GM21423 (cell line): ENCODE measurements at regions not wholly inside any gene's neighbourhood (a gene's known extent, or its start where the extent isn't known, plus 50 kb on each side); places are given as distances from the start of the nearest gene placed in this dataset.
"Not testable (repeated sequence)": the region's sequence is repeated elsewhere in the genome, so short reads cannot be mapped to it uniquely, and the experiment has no call there.

Experiments used
- ATAC-seq: cut with Tn5 transposase; IDR thresholded peaks from one replicate; pipeline ENCODE4 v1.9.1; 2021; ENCODE audit warnings: mild to moderate bottlenecking, moderate library complexity; ENCODE audit not compliant: unreplicated experiment

DNA sequence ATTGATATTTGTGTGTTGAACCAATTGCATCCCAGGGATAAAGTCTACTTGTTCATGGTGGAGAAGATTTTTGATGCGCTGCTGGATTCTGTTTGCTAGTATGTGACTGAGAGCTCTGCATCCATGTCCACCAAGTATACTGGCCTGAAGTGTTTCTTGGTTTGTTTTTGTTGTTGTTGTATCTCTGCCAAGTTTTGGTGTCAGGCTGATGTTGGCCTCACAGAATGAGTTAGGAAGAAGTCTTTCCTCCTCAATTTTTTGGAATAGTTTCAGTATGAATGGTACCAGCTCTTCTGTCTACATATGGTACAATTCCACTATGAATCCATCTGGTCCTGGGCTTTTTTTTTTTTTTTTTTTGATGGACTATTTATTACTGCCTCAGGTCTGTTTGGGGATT lies 50.9 kb upstream of the OSTN start:
- ATAC-seq: no peak

DNA sequence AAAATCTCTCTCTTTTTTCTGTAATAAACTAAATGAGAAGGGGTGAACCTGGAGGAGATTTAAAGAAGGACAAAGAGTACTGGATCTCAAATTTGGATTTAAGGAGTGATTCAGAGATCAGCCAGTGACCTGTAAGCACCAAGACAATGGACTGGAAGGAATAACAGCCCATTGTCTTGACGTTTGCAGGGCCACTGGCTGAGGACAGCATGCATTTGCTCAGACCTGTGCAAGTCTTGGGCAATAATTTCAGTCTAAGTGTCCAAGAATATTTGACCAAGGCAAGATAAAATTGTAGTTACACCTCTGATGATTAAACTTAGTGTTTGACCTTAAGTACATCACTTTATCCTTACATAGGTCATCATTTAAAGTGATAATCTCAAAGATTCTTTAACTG lies 55.8 kb upstream of the OSTN start:
- no peak for ATAC-seq

DNA sequence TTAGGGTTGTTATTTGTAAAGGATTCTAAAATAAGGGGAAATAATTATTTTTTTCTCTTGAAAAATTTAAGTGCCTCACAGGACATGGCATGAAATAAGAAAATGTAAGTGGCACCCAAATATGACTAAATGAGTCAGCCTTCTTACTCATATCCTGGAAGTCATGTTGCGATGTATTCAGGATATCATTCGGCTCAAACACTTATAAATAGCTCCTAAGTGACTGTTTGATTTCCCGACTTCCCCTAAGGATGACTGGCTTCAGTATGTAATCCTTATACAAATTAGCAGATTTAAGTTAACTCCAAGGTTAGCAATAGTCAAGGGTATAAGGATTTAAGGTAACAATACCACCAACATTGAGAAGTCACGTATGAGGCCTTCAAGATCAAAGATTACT lies 57.3 kb upstream of the OSTN start:
- ATAC-seq: no peak

DNA sequence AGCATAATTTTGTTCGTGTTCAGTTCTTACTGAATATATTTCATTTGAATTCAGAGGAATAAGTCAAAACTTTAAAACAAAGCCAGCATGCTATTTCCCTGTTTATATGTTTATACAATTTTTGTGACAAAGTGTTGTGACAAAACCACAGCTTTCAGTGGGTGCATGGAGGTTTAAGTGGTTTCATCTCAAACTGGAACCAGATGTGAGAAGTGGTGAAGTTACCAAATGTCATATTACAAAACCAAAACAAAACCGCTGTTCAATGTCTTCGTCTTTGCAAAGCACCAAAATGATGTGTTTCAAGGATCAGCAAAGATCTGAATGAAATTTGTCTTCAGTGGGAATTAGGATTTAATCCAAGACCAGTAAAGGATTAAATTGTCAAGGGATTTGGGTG lies 59.3 kb upstream of the OSTN start:
- ATAC-seq: peak; percentile 57

DNA sequence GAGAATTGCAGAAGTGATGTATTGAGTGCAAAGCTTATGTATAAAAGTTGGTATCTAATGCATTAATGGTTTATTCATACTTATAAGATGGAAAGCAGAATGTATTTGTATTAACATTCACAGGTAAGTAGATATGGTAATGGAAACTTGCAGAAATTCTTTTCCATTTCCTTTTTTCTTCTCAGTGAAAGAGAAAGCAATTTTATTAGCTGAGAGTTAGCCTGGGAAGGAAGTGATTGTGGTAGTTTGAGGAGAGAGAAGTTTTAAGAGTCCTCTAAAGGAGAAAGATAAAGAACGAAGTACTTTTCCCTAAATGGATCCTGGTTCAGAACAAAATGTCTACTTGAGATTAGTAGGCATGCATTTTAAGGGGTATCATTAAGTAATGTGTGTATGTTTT lies 60.1 kb upstream of the OSTN start:
- ATAC-seq: peak; percentile 39

DNA sequence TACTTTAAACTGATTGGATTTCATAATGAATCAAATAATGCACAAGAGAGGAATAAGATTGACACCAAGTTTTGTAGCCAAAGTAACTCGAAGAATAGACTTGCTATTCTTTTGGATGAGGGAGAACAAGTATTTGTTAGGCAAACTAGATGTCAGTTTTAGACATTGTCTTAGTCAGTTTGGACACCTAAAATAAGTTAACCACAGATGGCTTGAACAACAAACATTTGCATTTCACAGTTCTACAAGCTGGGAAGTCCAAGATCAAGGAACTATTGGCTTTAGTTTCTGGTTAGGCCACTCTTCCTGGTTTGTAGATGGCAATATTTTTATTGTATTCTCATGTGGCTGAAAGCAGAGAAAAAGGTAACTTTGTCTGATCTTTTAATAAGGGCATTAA lies 61.3 kb upstream of the OSTN start:
- no peak for ATAC-seq

DNA sequence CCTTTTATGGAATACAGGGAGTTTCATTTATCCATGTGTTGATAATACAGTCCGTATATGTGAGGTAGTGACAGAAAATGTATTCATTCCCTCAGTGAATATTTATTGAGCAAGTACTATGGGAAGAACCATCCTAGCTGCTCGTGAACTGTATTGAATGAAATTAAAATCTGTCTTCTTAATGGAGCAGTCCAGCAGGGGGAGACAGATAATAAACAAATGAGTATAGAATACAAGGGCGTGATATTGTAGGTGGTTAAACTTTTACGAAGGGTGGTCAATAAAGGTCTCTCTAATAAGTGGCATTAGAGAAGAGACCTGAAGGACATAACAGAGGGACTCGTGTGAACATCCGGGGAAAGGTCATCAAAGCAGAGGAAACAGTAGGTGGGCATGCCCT lies 62.7 kb upstream of the OSTN start:
- ATAC-seq: no peak

DNA sequence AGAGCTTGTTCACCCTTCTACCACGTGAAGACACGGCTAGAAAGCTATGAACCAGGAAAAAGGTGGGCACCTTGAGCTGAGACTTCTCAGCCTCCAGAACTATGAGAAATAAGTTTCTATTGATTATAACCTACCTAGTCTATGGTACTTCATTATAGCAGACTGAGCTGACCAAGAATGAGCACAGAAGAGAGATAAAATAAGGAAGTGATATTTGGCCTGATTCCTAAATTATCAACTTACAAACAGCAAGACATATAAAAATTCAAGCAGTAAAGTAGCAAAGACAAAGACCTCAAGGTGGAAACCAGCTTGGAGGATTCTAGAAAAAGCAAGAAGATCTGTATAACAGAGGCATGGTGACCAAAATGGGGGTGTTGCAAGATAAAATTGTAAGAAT lies 63.9 kb upstream of the OSTN start:
- no peak for ATAC-seq

DNA sequence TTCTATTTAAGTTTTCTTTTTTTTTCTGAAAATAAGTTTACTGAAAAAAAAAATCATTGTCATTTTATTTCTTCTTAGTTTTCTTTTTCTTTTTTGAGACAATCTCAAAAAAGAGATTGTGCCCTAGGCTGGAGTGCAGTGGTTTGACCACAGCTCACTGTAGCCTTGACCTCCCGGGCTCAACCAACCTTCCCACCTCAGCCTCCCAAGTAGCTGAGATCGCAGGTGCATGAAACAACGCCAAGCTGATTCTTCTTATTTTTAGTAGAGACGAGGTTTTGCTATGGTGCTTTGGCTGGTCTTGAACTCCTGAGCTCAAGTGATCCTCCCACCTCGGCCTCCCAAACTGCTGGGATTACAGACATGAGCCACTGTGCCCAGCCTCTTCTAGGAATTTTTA lies 65.7 kb upstream of the OSTN start:
- no peak for ATAC-seq

DNA sequence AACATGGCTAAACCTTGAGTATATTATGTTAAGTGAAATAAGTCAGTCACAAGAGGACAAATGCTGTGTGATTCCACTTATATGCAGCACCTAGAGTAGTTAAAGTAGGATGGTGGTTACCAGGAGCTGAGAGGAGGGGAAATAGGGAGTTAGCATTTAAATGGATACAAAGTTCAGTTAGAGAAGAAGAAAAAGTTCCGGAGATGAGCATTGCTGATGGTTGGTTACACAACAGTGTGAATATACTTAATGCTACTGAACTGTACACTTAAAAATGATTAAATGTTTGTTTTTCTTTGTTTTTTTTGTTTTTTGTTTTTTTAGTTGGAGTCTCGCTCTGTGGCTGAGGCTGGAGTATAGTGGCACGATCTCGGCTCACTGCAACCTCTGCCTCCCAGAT lies 67.7 kb upstream of the OSTN start:
- ATAC-seq: no peak

DNA sequence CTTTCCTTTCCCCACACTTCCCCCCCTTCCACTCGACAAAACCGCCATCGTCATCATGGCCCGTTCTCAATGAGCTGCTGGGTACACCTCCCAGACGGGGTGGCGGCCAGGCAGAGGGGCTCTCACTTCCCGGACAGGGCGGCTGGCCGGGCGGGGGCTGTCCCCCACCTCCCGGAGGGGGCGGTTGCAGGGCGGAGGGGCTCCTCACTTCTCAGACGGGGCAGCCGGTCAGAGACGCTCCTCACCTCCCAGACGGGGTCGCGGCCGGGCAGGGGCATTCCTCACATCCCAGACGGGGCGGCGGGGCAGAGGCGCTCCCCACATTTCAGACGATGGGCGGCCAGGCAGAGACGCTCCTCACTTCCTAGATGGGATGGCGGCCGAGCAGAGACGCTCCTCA lies 74.2 kb upstream of the OSTN start:
- not testable (repeated sequence) for ATAC-seq

DNA sequence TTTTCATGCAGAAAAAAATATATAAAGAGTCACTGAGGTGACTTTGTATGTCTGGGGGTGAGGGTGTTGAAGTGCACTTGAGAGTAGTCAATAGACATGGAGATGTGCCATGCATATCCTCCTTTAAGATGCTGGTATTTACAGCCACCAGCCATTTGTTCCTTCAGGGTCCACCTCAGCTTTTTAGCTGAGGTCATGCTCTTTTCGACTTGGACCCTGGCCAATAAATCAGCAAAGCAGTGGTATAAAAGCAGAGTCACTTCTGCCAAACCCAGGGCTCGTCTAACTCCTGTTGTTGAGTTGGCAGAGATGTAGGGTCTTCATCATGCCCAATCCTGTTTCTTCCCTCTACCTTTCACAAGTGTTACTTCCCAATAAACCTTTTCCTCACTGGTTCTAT lies 75.1 kb upstream of the OSTN start:
- ATAC-seq: no peak

DNA sequence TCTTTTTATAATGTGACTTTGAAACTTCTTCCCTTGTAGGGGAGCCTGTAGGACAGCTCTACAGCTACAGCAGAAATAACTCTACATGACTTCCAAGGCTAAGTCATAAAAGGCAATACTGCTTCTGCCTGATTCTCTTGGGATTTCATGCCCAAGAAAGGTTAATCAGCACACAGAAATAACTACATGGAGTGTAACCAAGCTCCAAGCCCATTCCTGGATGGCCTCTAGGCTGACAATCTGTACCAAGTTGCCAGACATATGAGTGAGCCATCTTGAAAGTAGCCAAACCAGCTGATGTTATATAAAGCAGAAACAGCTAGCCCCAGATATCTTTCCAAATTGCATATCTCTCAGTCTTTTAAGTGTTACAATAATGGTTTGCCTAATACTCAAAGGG lies 75.8 kb upstream of the OSTN start:
- ATAC-seq: no peak

DNA sequence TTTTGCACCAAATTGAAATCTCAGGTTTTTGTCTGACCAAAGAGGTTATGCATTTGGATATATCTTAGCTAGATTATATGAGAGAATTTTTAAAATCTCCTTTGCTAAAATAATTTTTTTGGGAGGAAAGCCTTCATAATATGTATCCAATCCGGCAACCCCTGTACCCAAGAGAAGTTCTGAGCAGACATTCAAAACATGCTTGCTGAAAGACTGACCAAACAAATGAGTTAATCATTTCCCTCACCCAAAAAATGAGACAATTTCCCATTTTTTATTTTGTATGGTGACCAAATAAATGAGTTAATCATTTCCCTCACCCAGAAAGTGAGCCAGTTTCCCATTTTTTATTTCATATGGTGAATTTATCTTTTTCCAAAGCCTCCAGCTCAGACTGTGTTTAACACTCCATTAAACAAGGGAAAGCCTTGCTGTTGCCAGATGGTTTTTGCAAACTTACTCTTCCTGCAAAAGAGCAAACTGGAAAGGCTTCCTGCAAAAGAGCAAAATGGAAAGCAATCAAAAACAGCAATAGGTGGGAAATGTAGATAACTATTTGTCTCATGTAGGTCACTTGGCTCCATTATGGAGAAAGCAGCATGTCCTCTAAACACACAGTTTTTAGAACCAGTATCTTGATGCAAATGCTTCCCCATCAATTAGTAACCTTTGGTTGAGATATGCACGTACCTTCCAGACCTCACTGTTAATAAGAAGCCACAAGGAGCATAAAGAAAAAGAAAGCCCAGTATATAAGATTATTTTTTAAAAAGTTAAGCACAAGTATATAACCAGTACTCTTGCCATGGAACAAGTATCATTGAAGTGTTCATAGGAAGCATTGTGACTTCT lies 78.4 kb upstream of the OSTN start:
- ATAC-seq: peak; percentile 77

DNA sequence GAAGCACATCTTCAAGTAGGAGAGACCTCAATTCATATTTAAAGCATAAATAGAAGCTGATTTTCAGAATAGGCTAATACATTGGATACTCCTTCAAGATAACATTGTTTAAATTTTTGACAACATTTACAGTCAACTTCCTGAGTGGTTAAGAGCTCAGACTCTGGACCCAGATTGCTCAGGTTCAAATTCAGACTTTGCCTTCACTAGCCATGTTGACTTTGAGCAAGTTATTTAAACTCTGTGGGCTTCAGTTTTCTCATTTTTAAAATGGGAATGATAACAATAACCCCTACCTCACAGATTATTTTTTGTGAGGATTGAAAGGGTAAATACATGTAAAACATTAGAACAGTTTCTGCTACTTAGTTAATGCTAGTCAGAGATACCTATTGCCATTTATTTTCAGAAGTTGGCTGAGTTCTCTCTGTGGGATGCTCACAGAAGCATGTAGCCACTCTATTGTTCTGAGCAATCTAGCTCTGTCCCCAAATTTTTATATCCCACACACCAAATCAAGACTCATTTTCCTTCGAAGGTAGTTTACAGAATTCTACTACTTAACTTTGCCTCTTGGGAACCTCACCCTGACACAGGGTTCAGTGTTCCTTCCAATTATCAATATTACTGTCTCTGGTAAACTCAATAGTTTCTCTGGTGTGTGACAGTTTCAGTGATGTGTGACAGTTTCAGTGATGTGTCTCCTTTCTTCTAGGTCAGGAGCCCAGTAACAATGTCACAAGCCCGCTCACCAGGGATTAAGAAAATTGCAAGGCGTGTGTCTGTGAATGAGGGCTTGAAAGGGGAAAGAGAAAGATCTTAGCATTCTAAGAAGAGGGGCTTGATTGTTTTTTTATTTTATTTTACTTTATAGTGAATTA lies 79.4 kb upstream of the OSTN start:
- peak; percentile 75 for ATAC-seq

DNA sequence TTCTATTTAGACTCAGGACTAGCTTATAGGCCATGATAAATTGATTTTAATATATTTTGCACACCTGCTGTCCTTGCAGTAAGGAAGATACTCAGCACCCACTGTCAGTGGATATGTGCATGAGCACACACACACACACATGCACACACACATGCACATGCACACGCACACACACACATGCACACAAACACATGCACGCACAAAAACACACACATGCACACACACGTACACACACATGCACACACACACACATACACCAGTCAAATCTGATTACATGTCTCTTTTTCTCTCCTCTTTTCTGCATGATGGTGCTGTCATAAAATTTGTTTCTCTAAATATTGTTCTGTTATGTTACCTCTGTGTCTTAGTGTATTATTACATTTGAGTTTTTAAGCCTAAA lies 87.3 kb upstream of the OSTN start:
- no peak for ATAC-seq

DNA sequence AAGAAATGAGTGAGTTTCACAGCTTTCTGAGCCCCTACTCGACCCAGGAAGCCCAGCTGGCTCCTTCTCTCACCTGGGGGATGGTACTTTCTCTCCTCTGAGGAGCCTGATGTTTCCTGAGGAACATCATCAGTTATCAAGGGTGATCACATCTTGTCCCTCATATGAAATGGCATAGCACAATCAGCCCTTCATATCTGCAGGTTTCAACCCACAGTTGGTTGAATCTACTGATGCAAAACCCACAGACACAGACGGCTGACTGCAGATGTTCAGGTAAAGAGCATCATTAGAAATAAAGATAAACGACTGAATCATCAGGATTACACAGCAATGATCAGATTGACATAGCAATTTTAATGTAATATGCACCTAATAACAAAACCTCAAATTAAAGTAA lies 93.6 kb upstream of the OSTN start:
- ATAC-seq: peak; percentile 94

DNA sequence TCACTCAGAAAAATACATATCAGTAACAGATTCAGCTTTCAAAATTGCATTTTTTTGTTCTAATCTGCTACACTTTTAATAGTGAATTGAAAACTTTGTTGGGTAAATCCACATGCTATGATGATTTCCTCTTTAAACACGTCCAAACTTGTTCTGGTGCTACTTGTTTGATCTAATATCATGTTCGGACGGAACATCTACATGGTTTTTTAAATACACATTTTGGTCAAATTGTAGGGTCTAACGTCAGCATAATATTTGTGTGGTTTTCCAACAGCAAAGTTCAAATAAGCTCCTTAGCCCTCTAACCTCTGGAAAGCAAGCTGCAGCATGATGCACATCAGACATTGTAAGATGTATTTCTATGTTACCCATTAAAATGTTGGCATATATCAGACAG lies 98.5 kb upstream of the OSTN start:
- no peak for ATAC-seq

DNA sequence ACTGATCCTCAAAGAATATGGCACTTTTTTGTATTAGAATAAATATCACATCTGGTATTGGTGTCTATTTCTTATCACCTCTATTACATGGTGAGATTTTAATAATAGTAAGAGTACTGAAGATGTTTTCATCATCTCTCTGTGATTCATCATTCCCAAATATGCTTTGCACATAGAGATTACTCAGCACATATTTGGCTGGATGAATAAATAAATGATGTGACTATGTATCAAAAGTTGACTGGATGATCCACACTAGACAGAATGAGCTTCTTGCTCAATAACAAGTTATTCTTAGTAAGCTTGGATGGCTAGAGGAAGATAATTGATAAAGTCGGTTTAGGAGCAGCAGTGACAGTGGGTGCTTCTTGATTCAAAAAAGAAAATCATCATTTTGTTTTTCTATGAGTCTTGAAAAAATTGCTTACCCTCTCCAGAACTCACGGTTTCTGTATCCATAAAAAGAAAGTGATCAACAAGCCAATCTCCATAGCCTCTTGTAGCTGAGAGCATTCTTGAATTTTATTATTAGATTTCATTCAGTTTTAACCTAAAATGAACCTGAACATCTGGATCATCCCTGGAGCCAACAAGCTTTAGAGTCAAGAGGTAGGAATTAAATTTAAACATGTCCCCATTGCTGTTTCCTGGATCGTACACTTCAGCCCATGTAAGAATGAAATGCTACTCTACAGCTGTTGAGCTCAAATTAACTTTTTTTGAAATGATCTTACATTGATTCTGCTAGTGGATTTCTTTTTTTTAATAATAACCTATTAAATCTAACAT lies 104.8 kb upstream of the OSTN start:
- no peak for ATAC-seq

DNA sequence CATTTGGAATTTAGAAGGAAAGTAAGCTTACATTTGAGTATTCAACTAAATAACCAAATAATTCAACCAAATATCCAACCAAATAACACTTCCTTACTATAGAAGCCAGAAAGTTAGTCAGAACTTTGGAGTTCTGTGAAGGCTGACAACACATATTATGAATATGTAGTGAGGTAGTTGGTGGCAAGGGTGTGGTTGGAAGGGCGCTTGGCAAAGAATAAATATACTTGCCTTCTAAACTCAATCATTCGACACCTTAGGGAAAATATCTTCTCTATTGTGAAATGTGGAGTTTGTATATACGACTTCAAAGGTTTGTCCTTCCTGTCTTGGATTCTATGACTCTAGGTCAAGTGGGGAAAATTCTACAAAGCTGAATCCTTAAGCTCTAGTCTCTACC lies 111.7 kb upstream of the OSTN start:
- no peak for ATAC-seq

DNA sequence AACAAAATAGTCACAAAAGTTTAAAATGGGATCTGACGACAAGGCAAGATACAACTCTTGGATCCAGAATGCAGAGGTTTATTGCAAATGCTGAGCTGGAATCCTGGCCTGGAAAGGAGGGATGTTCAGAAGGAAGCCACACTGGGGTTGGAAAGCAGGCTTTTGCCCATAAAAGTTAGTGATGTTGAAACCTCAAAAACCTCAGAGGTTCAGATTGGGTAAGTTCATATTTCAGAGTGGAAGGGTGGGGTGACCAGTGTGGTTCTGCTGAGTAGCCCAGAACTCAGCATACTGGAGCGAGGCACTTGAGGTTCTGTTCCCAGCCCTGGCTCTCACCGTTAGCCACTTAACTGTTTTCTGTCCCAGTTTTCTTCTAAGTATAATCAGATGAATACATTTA lies 114.0 kb upstream of the OSTN start:
- ATAC-seq: no peak
